ENCODE measurements at regions not wholly inside any gene's neighbourhood (a gene's known extent, or its start where the extent isn't known, plus 50 kb on each side); places are given as distances from the start of the nearest gene placed in this dataset.
"Not testable (repeated sequence)": the region's sequence is repeated elsewhere in the genome, so short reads cannot be mapped to it uniquely, and the experiment has no call there.

DNA sequence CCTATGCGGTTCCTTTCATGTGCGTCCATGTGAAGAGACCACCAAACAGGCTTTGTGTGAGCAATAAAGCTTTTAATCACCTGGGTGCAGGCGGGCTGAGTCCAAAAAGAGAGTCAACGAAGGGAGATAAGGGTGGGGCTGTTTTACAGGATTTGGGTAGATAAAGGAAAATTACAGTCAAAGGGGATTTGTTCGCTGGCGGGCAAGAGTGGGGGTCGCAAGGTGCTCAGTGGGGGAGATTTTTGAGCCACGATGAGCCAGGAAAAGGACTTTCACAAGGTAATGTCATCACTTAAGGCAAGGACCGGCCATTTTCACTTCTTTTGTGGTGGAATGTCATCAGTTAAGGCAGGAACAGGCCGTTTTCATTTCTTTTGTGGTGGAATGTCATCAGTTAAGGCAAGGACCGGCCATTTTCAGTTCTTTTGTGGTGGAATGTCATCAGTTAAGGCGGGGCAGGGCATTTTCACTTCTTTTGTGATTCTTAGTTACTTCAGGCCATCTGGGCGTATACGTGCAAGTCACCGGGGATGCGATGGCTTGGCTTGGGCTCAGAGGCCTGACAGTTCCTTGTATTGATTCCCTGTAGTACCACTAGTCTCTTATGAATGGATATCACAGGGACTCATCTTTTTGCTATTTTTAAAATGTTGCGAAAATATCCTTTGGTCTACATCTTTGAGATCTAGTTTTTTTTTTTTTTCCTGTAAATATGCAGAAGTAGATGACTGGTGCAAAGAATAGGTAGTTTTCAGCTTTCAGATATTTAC is 371.2 kb upstream of the SEMA6A start:
- in situ Hi-C loops (cut with MboI; ENCODE audit: low pct_unique_long_range_greater_than_20kb in 2 of 9, low sequenced_read_pairs in 9 of 9, unreplicated experiment in 9 of 9); ATAC-seq (replicated peaks in 6 of 8); H3K4me3 ChIP-seq: not testable (repeated sequence)
- H3K4me1 ChIP-seq (replicated peaks in 1 of 2): peaks cover 7 to 11% of the 10 kb centered on the region in 2 donors
- WGBS, 10 experiments: 39 to 80% (median 65%) methylated on average over 2 to 12 of the region's 17 CpGs; no CpG with 5 or more reads in 1 of the 10 experiments
- H3K27ac ChIP-seq: peak overlapping the region in 1 of 2 donors; percentile 37

DNA sequence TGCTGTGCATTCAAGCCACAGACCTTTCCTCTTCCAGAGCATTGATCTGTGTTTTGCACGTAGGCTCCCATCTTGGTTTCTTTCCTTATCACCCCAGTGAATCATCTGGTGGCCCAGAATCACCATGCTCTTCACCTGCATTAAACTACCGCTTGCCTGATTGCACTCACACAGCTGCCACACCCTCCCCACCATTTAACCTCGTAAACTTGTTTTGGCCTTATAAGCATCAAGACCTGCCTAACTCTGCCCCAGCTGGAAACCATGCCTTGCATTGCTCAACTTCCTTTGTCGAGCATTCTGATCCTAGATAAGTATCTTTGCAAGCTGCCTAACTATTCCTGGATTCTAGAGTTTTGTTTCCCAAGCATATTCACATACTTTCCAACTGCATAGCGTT is 369.6 kb upstream of the SEMA6A start:
- no peak overlapping the region for H3K4me3 ChIP-seq
- H3K4me1 ChIP-seq (replicated peaks in 1 of 2): peaks cover 7 to 12% of the 10 kb centered on the region in 2 donors
- WGBS, 10 experiments: 0 to 100% (median 75%) methylated on average over 1 to 5 of the region's 5 CpGs; no CpG with 5 or more reads in 1 of the 10 experiments
- in situ Hi-C loops (cut with MboI; ENCODE audit: low pct_unique_long_range_greater_than_20kb in 2 of 9, low sequenced_read_pairs in 9 of 9, unreplicated experiment in 9 of 9): no loop called here
- ATAC-seq (replicated peaks in 6 of 8): peak in 2 of 8 experiments; percentile 35 to 89
- H3K27ac ChIP-seq: no peak overlapping the region

DNA sequence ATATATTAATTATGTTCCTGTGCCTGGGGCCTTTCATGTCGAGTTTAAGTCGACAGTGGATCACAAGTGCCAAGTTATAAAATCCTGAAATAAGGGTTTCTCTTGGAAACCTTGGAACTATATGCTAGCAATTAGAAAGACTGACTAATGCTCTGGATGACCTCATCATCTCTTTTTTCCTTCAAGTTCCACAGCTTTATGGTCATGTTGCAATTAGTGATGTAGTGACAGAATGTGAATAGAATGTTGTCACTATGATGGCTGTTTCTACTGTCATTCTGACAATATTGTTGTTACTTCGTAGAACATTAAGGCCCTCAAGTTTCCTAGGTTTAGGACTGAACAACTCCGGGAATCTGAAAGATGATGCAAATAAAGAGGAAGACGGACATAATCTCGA is 368.0 kb upstream of the SEMA6A start:
- ATAC-seq (replicated peaks in 6 of 8): peak in 5 of 8 experiments; percentile 83 to 90 (median 86)
- peaks cover 15 to 22% of the 10 kb centered on the region in 2 donors for H3K4me1 ChIP-seq (replicated peaks in 1 of 2)
- no peak overlapping the region for H3K4me3 ChIP-seq
- H3K27ac ChIP-seq: no peak overlapping the region
- WGBS, 10 experiments: 5 to 93% (median 48%) methylated on average over 1 to 6 of the region's 6 CpGs
- in situ Hi-C loops (cut with MboI; ENCODE audit: low pct_unique_long_range_greater_than_20kb in 2 of 9, low sequenced_read_pairs in 9 of 9, unreplicated experiment in 9 of 9): no loop called here

GRCh38 chr5:116939641-116940040 is 365.0 kb upstream of the SEMA6A start:
- ATAC-seq (replicated peaks in 6 of 8): no peak
- H3K4me1 ChIP-seq (replicated peaks in 1 of 2): peaks cover 15 to 22% of the 10 kb centered on the region in 2 donors
- H3K4me3 ChIP-seq: no peak overlapping the region
- no peak overlapping the region for H3K27ac ChIP-seq
- WGBS, 10 experiments: 0 to 100% (median 60%) methylated on average over 1 to 6 of the region's 7 CpGs; no CpG with 5 or more reads in 1 of the 10 experiments
- in situ Hi-C loops (cut with MboI; ENCODE audit: low pct_unique_long_range_greater_than_20kb in 2 of 9, low sequenced_read_pairs in 9 of 9, unreplicated experiment in 9 of 9): no loop called here

GRCh38 chr5:116938488-116938887 is 363.9 kb upstream of the SEMA6A start:
- Histone ChIP-seq H3K4me1 (replicated peaks in 1 of 2) (peaks cover 15 to 22% of the 10 kb centered on the region in 2 donors), H3K4me3 (no peak overlapping the region), H3K27ac (no peak overlapping the region)
- ATAC-seq (replicated peaks in 6 of 8): peak in 5 of 8 experiments; percentile 66 to 84 (median 74)
- in situ Hi-C loops (cut with MboI; ENCODE audit: low pct_unique_long_range_greater_than_20kb in 2 of 9, low sequenced_read_pairs in 9 of 9, unreplicated experiment in 9 of 9): no loop called here
- 0 to 14% methylated on average over 1 of the region's 1 CpG; no CpG with 5 or more reads in 8 of the 10 experiments for WGBS, 10 experiments

- peaks cover 7 to 11% of the 10 kb centered on the region in 2 donors for H3K4me1 ChIP-seq (replicated peaks in 1 of 2)
- in situ Hi-C loops (cut with MboI; ENCODE audit: low pct_unique_long_range_greater_than_20kb in 2 of 9, low sequenced_read_pairs in 9 of 9, unreplicated experiment in 9 of 9): no loop called here
- no peak overlapping the region for H3K4me3 ChIP-seq
- ATAC-seq (replicated peaks in 6 of 8): no peak
- 6 to 100% (median 58%) methylated on average over 1 to 2 of the region's 2 CpGs; no CpG with 5 or more reads in 4 of the 10 experiments for WGBS, 10 experiments
- no peak overlapping the region for H3K27ac ChIP-seq
Measured at GRCh38 chr5:116935561-116936162, 361.0 kb upstream of the SEMA6A start.

- in situ Hi-C loops (cut with MboI; ENCODE audit: low pct_unique_long_range_greater_than_20kb in 2 of 9, low sequenced_read_pairs in 9 of 9, unreplicated experiment in 9 of 9): no loop called here
- Histone ChIP-seq H3K4me3 (no peak overlapping the region), H3K27ac (no peak overlapping the region), H3K4me1 (replicated peaks in 1 of 2) (no peaks in the 10 kb centered on the region)
- 23 to 100% (median 71%) methylated on average over 1 of the region's 1 CpG; no CpG with 5 or more reads in 5 of the 10 experiments for WGBS, 10 experiments
- ATAC-seq (replicated peaks in 6 of 8): peak in 2 of 8 experiments; percentile 29 to 64
Measured at GRCh38 chr5:116930616-116931015, 356.0 kb upstream of the SEMA6A start.

DNA sequence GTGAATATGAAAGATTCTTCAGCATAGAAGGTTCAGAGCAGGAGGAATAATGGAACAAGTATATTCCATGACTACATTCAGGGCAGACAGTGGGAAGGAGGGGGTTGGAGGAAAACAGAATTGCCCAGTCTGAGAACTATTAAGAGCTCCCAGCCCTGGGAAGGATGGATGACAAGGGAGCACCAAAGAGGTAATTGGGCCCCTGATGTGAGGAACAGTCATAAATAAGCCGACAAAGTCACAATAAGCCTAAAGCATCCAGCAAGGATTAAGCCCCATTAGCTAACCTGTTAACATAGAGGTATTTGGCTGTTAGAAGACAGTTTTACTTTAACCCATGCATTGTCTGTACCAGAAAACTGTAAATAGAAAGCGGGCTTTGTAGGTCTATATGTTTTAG is 348.7 kb upstream of the SEMA6A start:
- no peak overlapping the region for H3K27ac ChIP-seq
- no peaks in the 10 kb centered on the region for H3K4me1 ChIP-seq (replicated peaks in 1 of 2)
- in situ Hi-C loops (cut with MboI; ENCODE audit: low pct_unique_long_range_greater_than_20kb in 2 of 9, low sequenced_read_pairs in 9 of 9, unreplicated experiment in 9 of 9): no loop called here
- H3K4me3 ChIP-seq: no peak overlapping the region
- WGBS, 10 experiments: 0 to 90% (median 42%) methylated on average over 1 to 2 of the region's 2 CpGs; no CpG with 5 or more reads in 1 of the 10 experiments
- no peak for ATAC-seq (replicated peaks in 6 of 8)

DNA sequence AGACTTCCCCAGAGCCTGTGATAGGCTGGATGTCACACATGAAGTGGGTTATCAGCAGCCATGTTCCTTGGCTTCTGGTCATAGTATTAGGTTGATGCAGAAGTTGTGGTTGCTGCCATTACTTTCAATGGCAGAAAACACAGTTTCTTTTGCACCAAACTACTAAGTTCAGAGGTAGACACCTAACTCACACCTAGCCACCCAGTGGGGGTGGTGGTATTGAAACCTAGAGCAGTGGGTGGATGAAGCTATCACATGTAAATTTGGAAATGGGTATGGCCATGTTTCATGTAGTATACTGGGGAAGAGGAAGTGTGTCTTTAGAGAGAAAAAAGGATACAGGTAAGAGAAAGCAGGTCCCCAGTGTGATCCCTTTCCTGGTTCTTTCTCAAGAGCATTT is 347.9 kb upstream of the SEMA6A start:
- in situ Hi-C loops (cut with MboI; ENCODE audit: low pct_unique_long_range_greater_than_20kb in 2 of 9, low sequenced_read_pairs in 9 of 9, unreplicated experiment in 9 of 9): no loop called here
- H3K4me1 ChIP-seq (replicated peaks in 1 of 2): no peaks in the 10 kb centered on the region
- no peak overlapping the region for H3K4me3 ChIP-seq
- ATAC-seq (replicated peaks in 6 of 8): no peak
- no peak overlapping the region for H3K27ac ChIP-seq

DNA sequence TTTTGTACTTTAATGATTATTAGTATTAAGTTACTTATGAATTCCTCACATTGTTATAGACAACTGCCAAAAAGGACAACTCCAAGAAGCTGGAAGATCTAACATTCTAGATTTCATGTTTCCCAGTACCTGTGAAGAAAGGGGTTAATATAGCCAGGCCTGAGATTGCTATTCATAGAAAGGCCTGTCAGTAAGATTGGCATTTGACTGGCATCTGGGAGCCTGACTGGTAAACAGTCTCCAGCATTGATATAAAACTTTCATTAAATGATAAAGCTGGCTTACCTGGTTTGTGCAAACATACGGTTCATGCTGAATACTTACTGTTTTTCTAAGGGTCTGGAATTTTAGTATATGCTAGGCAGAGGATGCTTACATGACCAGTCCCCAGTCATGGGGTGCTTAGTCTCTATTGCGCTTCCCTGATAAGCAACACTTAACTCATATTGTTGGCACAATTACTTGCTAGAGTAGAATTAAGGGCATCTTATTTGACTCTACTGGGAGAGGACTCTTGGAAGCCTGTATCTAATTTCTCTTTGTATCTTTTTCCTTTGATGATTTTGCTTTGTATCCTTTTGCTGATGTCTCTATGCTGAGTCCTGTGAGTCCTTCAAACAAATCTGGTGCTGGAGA is 340.4 kb upstream of the SEMA6A start:
- Histone ChIP-seq H3K4me1 (replicated peaks in 1 of 2) (no peaks in the 10 kb centered on the region), H3K4me3 (no peak overlapping the region), H3K27ac (no peak overlapping the region)
- ATAC-seq (replicated peaks in 6 of 8): no peak
- 0 to 100% (median 87%) methylated on average over 1 to 2 of the region's 2 CpGs; no CpG with 5 or more reads in 2 of the 10 experiments for WGBS, 10 experiments
- in situ Hi-C loops (cut with MboI; ENCODE audit: low pct_unique_long_range_greater_than_20kb in 2 of 9, low sequenced_read_pairs in 9 of 9, unreplicated experiment in 9 of 9): no loop called here

GRCh38 chr5:116912221-116912620 is 337.6 kb upstream of the SEMA6A start:
- no peak for ATAC-seq (replicated peaks in 6 of 8)
- in situ Hi-C loops (cut with MboI; ENCODE audit: low pct_unique_long_range_greater_than_20kb in 2 of 9, low sequenced_read_pairs in 9 of 9, unreplicated experiment in 9 of 9): no loop called here
- 0 to 71% (median 40%) methylated on average over 1 of the region's 1 CpG; no CpG with 5 or more reads in 1 of the 10 experiments for WGBS, 10 experiments

GRCh38 chr5:116911074-116911473 is 336.5 kb upstream of the SEMA6A start:
- Histone ChIP-seq H3K4me1 (replicated peaks in 1 of 2) (no peaks in the 10 kb centered on the region), H3K4me3 (no peak overlapping the region), H3K27ac (no peak overlapping the region)
- ATAC-seq (replicated peaks in 6 of 8): no peak
- WGBS, 10 experiments: 17 to 100% (median 43%) methylated on average over 1 of the region's 1 CpG; no CpG with 5 or more reads in 6 of the 10 experiments
- in situ Hi-C loops (cut with MboI; ENCODE audit: low pct_unique_long_range_greater_than_20kb in 2 of 9, low sequenced_read_pairs in 9 of 9, unreplicated experiment in 9 of 9): no loop called here

More at GRCh38 chr5:116912221-116912620, 337.6 kb upstream of the SEMA6A start:
- Histone ChIP-seq H3K4me3 (no peak overlapping the region), H3K27ac (no peak overlapping the region), H3K4me1 (replicated peaks in 1 of 2) (no peaks in the 10 kb centered on the region)

DNA sequence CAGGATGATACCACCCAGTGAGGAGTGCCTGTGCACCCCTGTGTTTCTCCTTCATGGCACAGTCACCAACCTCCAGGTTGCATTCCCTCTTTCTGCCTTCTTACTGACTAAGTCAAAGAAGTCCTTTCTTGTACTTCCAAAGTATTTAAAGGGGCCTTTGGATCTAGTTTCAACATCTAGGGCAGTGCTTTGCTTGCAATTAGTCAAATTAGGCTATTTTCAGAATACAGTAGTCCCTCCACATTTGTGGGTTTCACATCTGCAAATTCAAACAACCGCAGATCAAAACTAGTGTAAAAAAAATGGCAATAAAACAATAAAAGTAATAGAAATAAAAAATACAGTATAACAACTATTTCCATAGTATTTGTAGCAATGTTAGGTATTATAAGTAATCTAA is 333.9 kb upstream of the SEMA6A start:
- ATAC-seq (replicated peaks in 6 of 8): no peak
- 50 to 100% (median 90%) methylated on average over 1 of the region's 1 CpG; no CpG with 5 or more reads in 4 of the 10 experiments for WGBS, 10 experiments
- Histone ChIP-seq H3K27ac (no peak overlapping the region), H3K4me3 (no peak overlapping the region), H3K4me1 (replicated peaks in 1 of 2) (no peaks in the 10 kb centered on the region)
- in situ Hi-C loops (cut with MboI; ENCODE audit: low pct_unique_long_range_greater_than_20kb in 2 of 9, low sequenced_read_pairs in 9 of 9, unreplicated experiment in 9 of 9): no loop called here

All from motor neuron (in vitro differentiated cells).